NB4 (cell line): ENCODE measurements at regions not wholly inside any gene's neighbourhood (a gene's known extent, or its start where the extent isn't known, plus 50 kb on each side); places are given as distances from the start of the nearest gene placed in this dataset.

ENCODE experiments used
- POLR2A ChIP-seq: IDR thresholded peaks from 2 replicates; pipeline ENCODE4 v1.6.1; 2011; ENCODE audit warnings: mild to moderate bottlenecking; ENCODE audit not compliant: insufficient read length; ENCODE audit errors: extremely low read depth
- TF ChIP-seq, protein P1 (sequence below): IDR thresholded peaks from one replicate; pipeline ENCODE4 v1.5.1; 2012; ENCODE audit warnings: low read depth, low read length
- TF ChIP-seq, protein P2 (sequence below): IDR thresholded peaks from 2 replicates; pipeline ENCODE4 v1.6.1; 2011; ENCODE audit warnings: low read depth, low read length

DNA sequence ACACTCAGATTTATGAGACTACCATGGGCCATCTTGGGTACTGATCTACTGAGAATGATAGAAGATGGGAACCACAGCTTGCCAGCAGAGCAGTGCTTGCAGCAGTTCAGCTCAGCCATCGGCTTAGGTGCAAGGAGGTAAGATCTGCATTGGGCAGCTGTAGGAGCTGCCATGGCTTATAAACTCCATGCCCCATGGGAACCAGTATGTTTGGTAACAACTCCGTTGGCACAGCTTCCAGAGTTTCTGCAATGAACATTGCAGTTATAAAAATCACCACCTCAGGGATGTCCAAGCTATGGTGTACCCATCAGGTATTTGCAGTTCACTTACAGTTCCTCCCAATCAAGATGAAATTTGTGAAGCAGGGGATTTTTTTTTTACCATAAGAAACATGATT, 299.1 kb upstream of the ROPN1 start:
- TF ChIP-seq, protein P1, sequence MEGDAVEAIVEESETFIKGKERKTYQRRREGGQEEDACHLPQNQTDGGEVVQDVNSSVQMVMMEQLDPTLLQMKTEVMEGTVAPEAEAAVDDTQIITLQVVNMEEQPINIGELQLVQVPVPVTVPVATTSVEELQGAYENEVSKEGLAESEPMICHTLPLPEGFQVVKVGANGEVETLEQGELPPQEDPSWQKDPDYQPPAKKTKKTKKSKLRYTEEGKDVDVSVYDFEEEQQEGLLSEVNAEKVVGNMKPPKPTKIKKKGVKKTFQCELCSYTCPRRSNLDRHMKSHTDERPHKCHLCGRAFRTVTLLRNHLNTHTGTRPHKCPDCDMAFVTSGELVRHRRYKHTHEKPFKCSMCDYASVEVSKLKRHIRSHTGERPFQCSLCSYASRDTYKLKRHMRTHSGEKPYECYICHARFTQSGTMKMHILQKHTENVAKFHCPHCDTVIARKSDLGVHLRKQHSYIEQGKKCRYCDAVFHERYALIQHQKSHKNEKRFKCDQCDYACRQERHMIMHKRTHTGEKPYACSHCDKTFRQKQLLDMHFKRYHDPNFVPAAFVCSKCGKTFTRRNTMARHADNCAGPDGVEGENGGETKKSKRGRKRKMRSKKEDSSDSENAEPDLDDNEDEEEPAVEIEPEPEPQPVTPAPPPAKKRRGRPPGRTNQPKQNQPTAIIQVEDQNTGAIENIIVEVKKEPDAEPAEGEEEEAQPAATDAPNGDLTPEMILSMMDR: no peak
- TF ChIP-seq, protein P2, sequence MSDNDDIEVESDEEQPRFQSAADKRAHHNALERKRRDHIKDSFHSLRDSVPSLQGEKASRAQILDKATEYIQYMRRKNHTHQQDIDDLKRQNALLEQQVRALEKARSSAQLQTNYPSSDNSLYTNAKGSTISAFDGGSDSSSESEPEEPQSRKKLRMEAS: no peak
- no peak for TF ChIP-seq POLR2A
